Testis (tissue), 2 donors: ENCODE measurements at regions not wholly inside any gene's neighbourhood (a gene's known extent, or its start where the extent isn't known, plus 50 kb on each side); places are given as distances from the start of the nearest gene placed in this dataset.

Experiments
- DNase-seq: peaks from one replicate; pipeline ENCODE4 v3.0.0-alpha.2; 2019
- H3K27ac ChIP-seq, 2 donors: fragments of 200-600 bp; sonication (generic); one replicate each; pipeline ENCODE4 v1.5.1; 2019
- H3K27me3 ChIP-seq: fragments of 200-600 bp; sonication (generic); one replicate; pipeline ENCODE4 v1.5.1; 2019
- H3K36me3 ChIP-seq: fragments of 200-600 bp; sonication (generic); one replicate; pipeline ENCODE4 v1.5.1; 2017; ENCODE audit warnings: low read depth; ENCODE audit errors: missing control alignments
- H3K4me1 ChIP-seq: fragments of 200-600 bp; sonication (generic); one replicate; pipeline ENCODE4 v1.5.1; 2019
- H3K4me3 ChIP-seq, 2 donors: fragments of 200-600 bp; sonication (generic); one replicate each; pipeline ENCODE4 v1.5.1; 2017 to 2019
- H3K9me3 ChIP-seq: fragments of 200-600 bp; sonication (generic); one replicate; pipeline ENCODE4 v1.5.1; 2017
- CTCF ChIP-seq, 3 experiments: fragments of 450-650 bp in 2 of 3; fragments of 200-600 bp in 1 of 3; sonication (generic) in 1 of 3; IDR thresholded peaks; one replicate each; pipeline ENCODE4 v1.5.1; 2016 to 2019; ENCODE audit warnings: antibody characterized with exemption in 3 of 3, mild to moderate bottlenecking in 2 of 3, moderate library complexity in 1 of 3
- POLR2A ChIP-seq: fragments of 450-650 bp; IDR thresholded peaks from one replicate; pipeline ENCODE4 v1.6.1; 2017; ENCODE audit warnings: antibody characterized with exemption, mild to moderate bottlenecking, moderate library complexity
- WGBS, 2 donors: methylation state at CpG; one replicate each; pipeline ENCODE4 v1.1.5; 2018; 5-methylcytosine and 5-hydroxymethylcytosine counted together
- intact Hi-C: fragments of 100-400 bp; cut with DNase I; formaldehyde crosslinking; loops from one replicate; pipeline ENCODE4 v1.15.1; 2023; ENCODE audit warnings: low total_unique reads

GRCh38 chr6:118710616-118711015 lies 59.2 kb upstream of the CEP85L start:
- H3K36me3 ChIP-seq: no peaks in the 10 kb centered on the region
- H3K27me3 ChIP-seq: no peaks in the 10 kb centered on the region
- no peak overlapping the region for H3K4me3 ChIP-seq
- 86 to 93% methylated on average over 5 of the region's 5 CpGs for WGBS, 2 donors
- no peak overlapping the region for H3K27ac ChIP-seq
- intact Hi-C loops: no loop called here
- H3K9me3 ChIP-seq: no peaks in the 10 kb centered on the region
- no peak for DNase-seq
- H3K4me1 ChIP-seq: peaks cover 6% of the 10 kb centered on the region
- TF ChIP-seq POLR2A (no peak), CTCF (IDR thresholded peaks at IDR 0.05) (no peak)

- WGBS, 2 donors: 38 to 43% methylated on average over 3 of the region's 3 CpGs
- peaks cover 13% of the 10 kb centered on the region for H3K4me1 ChIP-seq
- H3K4me3 ChIP-seq: no peak overlapping the region
- no peak overlapping the region for H3K27ac ChIP-seq
- H3K27me3 ChIP-seq: no peaks in the 10 kb centered on the region
- H3K36me3 ChIP-seq: no peaks in the 10 kb centered on the region
- no peak for DNase-seq
- no peaks in the 10 kb centered on the region for H3K9me3 ChIP-seq
- intact Hi-C loops: no loop called here
- TF ChIP-seq POLR2A (no peak), CTCF (IDR thresholded peaks at IDR 0.05) (no peak)
Observed at GRCh38 chr6:118709859-118710350, 58.5 kb upstream of the CEP85L start.

GRCh38 chr6:118708744-118709143 lies 57.4 kb upstream of the CEP85L start:
- H3K36me3 ChIP-seq: no peaks in the 10 kb centered on the region
- H3K4me3 ChIP-seq: no peak overlapping the region
- H3K27me3 ChIP-seq: no peaks in the 10 kb centered on the region
- H3K27ac ChIP-seq: peak overlapping the region in 1 of 2 donors; percentile 42
- H3K4me1 ChIP-seq: peaks cover 13% of the 10 kb centered on the region
- DNase-seq: no peak
- WGBS, 2 donors: 45 to 55% methylated on average over 5 of the region's 5 CpGs
- H3K9me3 ChIP-seq: no peaks in the 10 kb centered on the region
- intact Hi-C loops: no loop called here
- TF ChIP-seq POLR2A (no peak), CTCF (IDR thresholded peaks at IDR 0.05) (no peak)

- Histone ChIP-seq H3K27ac (no peak overlapping the region), H3K9me3 (no peaks in the 10 kb centered on the region), H3K4me3 (no peak overlapping the region), H3K4me1 (peaks cover 13% of the 10 kb centered on the region), H3K36me3 (no peaks in the 10 kb centered on the region), H3K27me3 (no peaks in the 10 kb centered on the region)
- intact Hi-C loops: no loop called here
- 93 to 98% methylated on average over 3 of the region's 3 CpGs for WGBS, 2 donors
- TF ChIP-seq CTCF (IDR thresholded peaks at IDR 0.05) (no peak), POLR2A (no peak)
- no peak for DNase-seq
Observed at GRCh38 chr6:118708055-118708454, 56.7 kb upstream of the CEP85L start.

GRCh38 chr6:118706702-118707101 lies 55.3 kb upstream of the CEP85L start:
- DNase-seq: no peak
- TF ChIP-seq POLR2A: no peak
- TF ChIP-seq CTCF (IDR thresholded peaks at IDR 0.05): no peak
- H3K9me3 ChIP-seq: no peaks in the 10 kb centered on the region
- no peak overlapping the region for H3K4me3 ChIP-seq
- H3K27ac ChIP-seq: no peak overlapping the region
- intact Hi-C loops: no loop called here
- H3K36me3 ChIP-seq: no peaks in the 10 kb centered on the region
- 94 to 95% methylated on average over 3 of the region's 3 CpGs for WGBS, 2 donors
- H3K27me3 ChIP-seq: no peaks in the 10 kb centered on the region
- H3K4me1 ChIP-seq: peaks cover 13% of the 10 kb centered on the region
